H1 (cell line): ENCODE measurements at regions not wholly inside any gene's neighbourhood (a gene's known extent, or its start where the extent isn't known, plus 50 kb on each side); places are given as distances from the start of the nearest gene placed in this dataset.

Experiments used
- CTCF ChIA-PET: fragments of 300-600 bp; sonication (Branson Sonifier 250); formaldehyde crosslinking; loops from one replicate; lab custom pipeline; 2021; ENCODE audit not compliant: partially characterized antibody; lab: Charles Lee
- POLR2A ChIA-PET: fragments of 300-600 bp; sonication (Branson Sonifier 250); formaldehyde crosslinking; loops from one replicate; lab custom pipeline; 2021; ENCODE audit warnings: inconsistent platforms; ENCODE audit not compliant: partially characterized antibody; lab: Charles Lee
- DNase-seq, 2 experiments: peaks; one replicate each; pipeline versions ENCODE4 v3.0.0 to v3.0.0-alpha.2; 2010 to 2022; ENCODE audit warnings: low spot score in 2 of 2, low read depth in 1 of 2, mixed read lengths in 1 of 2
- FAIRE-seq: peaks from 2 replicates; lab custom pipeline; 2011; peaks lifted over from hg19 to GRCh38; lab: Jason Lieb, UNC
- H2AFZ ChIP-seq: 2 replicates; pipeline ENCODE4 v1.8.1; 2012; ENCODE audit warnings: low read length, inconsistent platforms
- H2AK5ac ChIP-seq: 2 replicates; pipeline ENCODE4 v1.6.1; 2013; ENCODE audit warnings: low read depth, low read length
- H2BK120ac ChIP-seq: replicated peaks from 2 replicates; pipeline ENCODE3; 2013; ENCODE audit warnings: low read depth, low read length, inconsistent platforms
- H2BK12ac ChIP-seq: 2 replicates; pipeline ENCODE4 v1.6.1; 2013; ENCODE audit warnings: low read depth, low read length
- H2BK15ac ChIP-seq: 2 replicates; pipeline ENCODE4 v1.6.1; 2013; ENCODE audit warnings: low read length
- H2BK20ac ChIP-seq: 2 replicates; pipeline ENCODE4 v1.6.1; 2013; ENCODE audit warnings: low read length
- H2BK5ac ChIP-seq: 2 replicates; pipeline ENCODE4 v1.6.1; 2013; ENCODE audit warnings: low read depth, low read length
- H3K14ac ChIP-seq: 2 replicates; pipeline ENCODE4 v1.6.1; 2013; ENCODE audit warnings: inconsistent platforms; ENCODE audit not compliant: insufficient read length
- H3K18ac ChIP-seq: 2 replicates; pipeline ENCODE4 v1.6.1; 2013; ENCODE audit warnings: low read length; ENCODE audit errors: extremely low read depth
- H3K23ac ChIP-seq: 2 replicates; pipeline ENCODE4 v1.6.1; 2013; ENCODE audit warnings: inconsistent platforms; ENCODE audit not compliant: insufficient read length
- H3K23me2 ChIP-seq: 2 replicates; pipeline ENCODE4 v1.6.1; 2013; ENCODE audit warnings: low read depth, low read length
- H3K27ac ChIP-seq: 2 replicates; pipeline ENCODE4 v1.6.1; 2011; ENCODE audit warnings: low read depth, low read length, inconsistent platforms
- H3K27me3 ChIP-seq, 4 experiments: replicated peaks in 1 of 4; 1 replicate in 1 of 4; 2 replicates in 3 of 4; pipeline versions ENCODE4 v1.6.1 to v1.8.1; 2011 to 2013; ENCODE audit warnings: low read length in 3 of 4, mild to moderate bottlenecking in 3 of 4, inconsistent platforms in 2 of 4, mixed read lengths in 2 of 4, moderate library complexity in 1 of 4; ENCODE audit not compliant: control insufficient read depth in 3 of 4, insufficient read depth in 3 of 4; ENCODE audit errors: extremely low read depth in 1 of 4
- H3K36me3 ChIP-seq, 4 experiments: 2 replicates each; pipeline versions ENCODE4 v1.6.1 to v1.8.1; 2011 to 2013; ENCODE audit warnings: mild to moderate bottlenecking in 4 of 4, low read length in 3 of 4, moderate library complexity in 2 of 4, control low read depth in 1 of 4, inconsistent platforms in 1 of 4; ENCODE audit not compliant: insufficient read depth in 4 of 4, control insufficient read depth in 2 of 4
- H3K4ac ChIP-seq: replicated peaks from 2 replicates; pipeline ENCODE3; 2013; ENCODE audit warnings: low read length, low read depth, mixed read lengths, inconsistent platforms; ENCODE audit not compliant: insufficient read length
- H3K4me1 ChIP-seq, 4 experiments: replicated peaks in 1 of 4; 1 replicate in 1 of 4; 2 replicates in 3 of 4; pipeline versions ENCODE4 v1.6.1 to v1.8.1; 2011 to 2013; ENCODE audit warnings: low read length in 3 of 4, inconsistent platforms in 2 of 4, mixed read lengths in 1 of 4; ENCODE audit not compliant: insufficient read depth in 4 of 4, control insufficient read depth in 3 of 4
- H3K4me2 ChIP-seq, 2 experiments: 2 replicates each; pipeline versions ENCODE4 v1.6.1 to v1.8.1; 2011 to 2013; ENCODE audit warnings: low read depth in 2 of 2, low read length in 2 of 2, control low read depth in 1 of 2, inconsistent platforms in 1 of 2, mild to moderate bottlenecking in 1 of 2; ENCODE audit not compliant: insufficient read depth in 1 of 2
- H3K4me3 ChIP-seq, 4 experiments: fragments of 200-600, 300-600 bp in 1 of 4; sonication (generic), shearing (Covaris generic), sonication (Bioruptor Twin) in 1 of 4; 2 replicates each; pipeline versions ENCODE4 v1.5.1 to v1.8.1; 2011 to 2016; ENCODE audit warnings: low read length in 4 of 4, low read depth in 3 of 4, control low read depth in 2 of 4, inconsistent platforms in 2 of 4, mild to moderate bottlenecking in 2 of 4, mixed read lengths in 1 of 4, moderate library complexity in 1 of 4; ENCODE audit not compliant: insufficient read depth in 2 of 4; ENCODE audit errors: extremely low read depth in 1 of 4
- H3K56ac ChIP-seq: replicated peaks from 2 replicates; pipeline ENCODE3; 2013; ENCODE audit warnings: low read depth, mild to moderate bottlenecking, mixed read lengths, low read length, inconsistent platforms; ENCODE audit not compliant: insufficient read length
- H3K79me1 ChIP-seq: 2 replicates; pipeline ENCODE4 v1.6.1; 2013; ENCODE audit warnings: low read depth, low read length, control low read depth
- H3K79me2 ChIP-seq, 2 experiments: 2 replicates each; pipeline versions ENCODE4 v1.6.1 to v1.8.1; 2012 to 2013; ENCODE audit warnings: low read length in 2 of 2, mild to moderate bottlenecking in 2 of 2, inconsistent platforms in 1 of 2; ENCODE audit not compliant: insufficient read depth in 2 of 2, control insufficient read depth in 1 of 2
- H3K9ac ChIP-seq, 4 experiments: replicated peaks in 1 of 4; 1 replicate in 1 of 4; 2 replicates in 3 of 4; pipeline versions ENCODE4 v1.6.1 to v1.8.1; 2011 to 2013; ENCODE audit warnings: low read depth in 3 of 4, low read length in 3 of 4, control low read depth in 2 of 4, mild to moderate bottlenecking in 2 of 4, moderate library complexity in 2 of 4, inconsistent platforms in 1 of 4; ENCODE audit errors: extremely low read depth in 1 of 4
- H3K9me3 ChIP-seq, 2 experiments: 2 replicates each; pipeline versions ENCODE4 v1.6.1 to v1.8.1; 2012 to 2013; ENCODE audit warnings: mild to moderate bottlenecking in 2 of 2, moderate library complexity in 2 of 2, control low read depth in 1 of 2, inconsistent platforms in 1 of 2, low read depth in 1 of 2, low read length in 1 of 2, mixed read lengths in 1 of 2; ENCODE audit not compliant: insufficient read depth in 2 of 2
- H4K20me1 ChIP-seq, 2 experiments: replicated peaks in 1 of 2; 2 replicates each; pipeline versions ENCODE3 to v1.8.1; 2011 to 2013; ENCODE audit warnings: inconsistent platforms in 2 of 2, low read length in 2 of 2, mild to moderate bottlenecking in 1 of 2; ENCODE audit not compliant: insufficient read depth in 2 of 2, control insufficient read depth in 1 of 2
- H4K5ac ChIP-seq: 2 replicates; pipeline ENCODE4 v1.6.1; 2013; ENCODE audit warnings: low read length, low read depth, mixed read lengths, inconsistent platforms; ENCODE audit not compliant: insufficient read length
- H4K8ac ChIP-seq: 2 replicates; pipeline ENCODE4 v1.8.0; 2013; ENCODE audit warnings: mild to moderate bottlenecking, moderate library complexity, low read length, inconsistent platforms; ENCODE audit not compliant: insufficient read depth; ENCODE audit errors: extremely low read depth
- H4K91ac ChIP-seq: replicated peaks from 2 replicates; pipeline ENCODE3; 2013; ENCODE audit warnings: low read length, mixed read lengths, inconsistent platforms; ENCODE audit not compliant: insufficient read length
- BRCA1 ChIP-seq: IDR thresholded peaks from 2 replicates; pipeline ENCODE4 v1.6.1; 2012; ENCODE audit warnings: low read depth, low read length, improper control_type of control experiment
- CBX8 ChIP-seq: fragments of 300-800, 300-1000 bp; sonication (generic); IDR thresholded peaks from 2 replicates; pipeline ENCODE4 v1.7.1; 2016; ENCODE audit warnings: low read depth, low read length, borderline replicate concordance
- CREB1 ChIP-seq: IDR thresholded peaks from 2 replicates; pipeline ENCODE4 v1.6.1; 2012; ENCODE audit warnings: inconsistent platforms
- GTF2F1 ChIP-seq: IDR thresholded peaks from 2 replicates; pipeline ENCODE4 v1.6.1; 2012; ENCODE audit warnings: low read depth, low read length, improper control_type of control experiment, borderline replicate concordance
- JUND ChIP-seq: IDR thresholded peaks from 2 replicates; pipeline ENCODE4 v1.6.1; 2011; ENCODE audit warnings: mild to moderate bottlenecking, improper control_type of control experiment, low read length
- KDM4A ChIP-seq: IDR thresholded peaks from one replicate; pipeline ENCODE4 v1.7.1; 2012; ENCODE audit warnings: low read depth, mild to moderate bottlenecking, moderate library complexity, low read length, inconsistent platforms; ENCODE audit not compliant: severe bottlenecking
- MAFK ChIP-seq: IDR thresholded peaks from 2 replicates; pipeline ENCODE4 v1.6.1; 2012; ENCODE audit warnings: low read depth, mild to moderate bottlenecking, improper control_type of control experiment, low read length
- RAD21 ChIP-seq, 2 experiments: IDR thresholded peaks in 1 of 2; conservative IDR thresholded peaks in 1 of 2; 2 replicates each; pipeline ENCODE4 v1.6.1; 2011; ENCODE audit warnings: low read depth in 2 of 2, low read length in 2 of 2, improper control_type of control experiment in 1 of 2, inconsistent platforms in 1 of 2, mild to moderate bottlenecking in 1 of 2, moderate library complexity in 1 of 2
- RFX5 ChIP-seq: IDR thresholded peaks from 2 replicates; pipeline ENCODE4 v1.6.1; 2011; ENCODE audit warnings: low read depth, low read length, improper control_type of control experiment, borderline replicate concordance
- SP4 ChIP-seq: IDR thresholded peaks from 2 replicates; pipeline ENCODE4 v1.6.1; 2012; ENCODE audit warnings: low read length, inconsistent platforms
- TAF1 ChIP-seq: IDR thresholded peaks from 2 replicates; pipeline ENCODE4 v1.6.1; 2011; ENCODE audit warnings: mild to moderate bottlenecking, low read depth, low read length
- WGBS, 2 experiments: shearing (Covaris generic) in 1 of 2; methylation state at CpG; one replicate each; pipeline versions ENCODE4 v1.1.6 to v1.1.7; 2013 to 2015; ENCODE audit warnings: low lambda C conversion rate in 2 of 2, mixed read lengths in 2 of 2, inconsistent platforms in 1 of 2, low coverage in 1 of 2, missing lambda C conversion rate in 1 of 2; ENCODE audit not compliant: insufficient replicate concordance in 2 of 2, insufficient coverage in 1 of 2, insufficient read length in 1 of 2; ENCODE audit errors: extremely low coverage in 1 of 2, missing lambda C conversion rate in 1 of 2; 5-methylcytosine and 5-hydroxymethylcytosine counted together
- TF ChIP-seq, protein P1 (sequence below), 3 experiments: IDR thresholded peaks; 1 replicate in 2 of 3; 2 replicates in 1 of 3; pipeline versions ENCODE4 v1.5.1 to v1.6.1; 2011; ENCODE audit warnings: low read length in 3 of 3, mild to moderate bottlenecking in 3 of 3, inconsistent platforms in 2 of 3, low read depth in 1 of 3, moderate library complexity in 1 of 3; ENCODE audit not compliant: insufficient read depth in 1 of 3; ENCODE audit errors: control extremely low read depth in 1 of 3
- TF ChIP-seq, protein P2 (sequence below): IDR thresholded peaks from 2 replicates; pipeline ENCODE4 v1.6.1; 2012; ENCODE audit warnings: inconsistent platforms

DNA sequence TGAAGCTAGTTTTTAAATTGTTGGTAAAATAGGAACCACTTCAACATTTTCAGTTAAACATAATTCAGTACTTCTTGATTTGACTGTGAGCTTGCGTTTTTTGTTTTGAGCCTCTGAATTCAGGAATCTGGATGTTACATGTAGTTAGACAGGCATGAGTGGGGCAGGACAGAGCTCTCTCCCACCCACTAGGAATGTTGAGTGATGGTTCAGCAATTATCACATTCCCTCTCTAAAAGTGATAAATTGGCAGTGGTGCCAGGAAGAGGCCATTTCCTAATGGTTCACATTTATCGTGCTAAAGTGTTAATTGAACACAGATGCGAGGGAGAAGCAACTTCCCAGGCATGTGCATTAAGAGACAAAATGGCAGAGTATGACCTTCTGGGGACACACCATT is 465.5 kb upstream of the HTR1E start:
- Histone ChIP-seq H2AFZ (no peak overlapping the region), H2BK120ac (no peak overlapping the region), H2BK20ac (no peak overlapping the region), H2AK5ac (no peak overlapping the region), H3K27ac (no peak overlapping the region), H4K20me1 (no peaks in the 10 kb centered on the region), H3K4ac (no peak overlapping the region), H3K18ac (no peak overlapping the region), H3K23me2 (no peaks in the 10 kb centered on the region), H3K56ac (no peak overlapping the region), H2BK12ac (no peak overlapping the region), H3K4me3 (no peak overlapping the region), H3K79me2 (no peaks in the 10 kb centered on the region), H4K8ac (no peak overlapping the region), H2BK5ac (no peak overlapping the region), H3K9me3 (0 out of 4 replicates have a peak, but pooled peaks cover 2% of the 10 kb centered on the region in 2 experiments), H2BK15ac (no peak overlapping the region), H3K9ac (no peak overlapping the region), H3K27me3 (no peaks in the 10 kb centered on the region), H3K23ac (no peak overlapping the region), H3K79me1 (no peaks in the 10 kb centered on the region), H3K14ac (no peak overlapping the region), H4K5ac (no peak overlapping the region), H4K91ac (no peak overlapping the region), H3K4me2 (no peak overlapping the region), H3K4me1 (no peaks in the 10 kb centered on the region), H3K36me3 (no peaks in the 10 kb centered on the region)
- WGBS, 2 experiments: 96% methylated on average over 3 of the region's 3 CpGs; no CpG with 5 or more reads in 1 of the 2 experiments
- FAIRE-seq (no peak), DNase-seq (no peak)
- ChIA-PET CTCF (interaction anchor here (0.6 to 1.1 kb wide), 2 partner anchors 113 to 303 kb away, joined by 3 read pairs; no protein-coding TSS in a partner anchor), POLR2A (no interaction called here)
- TF ChIP-seq CREB1: no peak
- TF ChIP-seq GTF2F1: no peak
- no peak for TF ChIP-seq CBX8
- TF ChIP-seq KDM4A: no peak
- no peak for TF ChIP-seq RFX5
- TF ChIP-seq BRCA1: no peak
- no peak for TF ChIP-seq JUND
- TF ChIP-seq, protein P1, sequence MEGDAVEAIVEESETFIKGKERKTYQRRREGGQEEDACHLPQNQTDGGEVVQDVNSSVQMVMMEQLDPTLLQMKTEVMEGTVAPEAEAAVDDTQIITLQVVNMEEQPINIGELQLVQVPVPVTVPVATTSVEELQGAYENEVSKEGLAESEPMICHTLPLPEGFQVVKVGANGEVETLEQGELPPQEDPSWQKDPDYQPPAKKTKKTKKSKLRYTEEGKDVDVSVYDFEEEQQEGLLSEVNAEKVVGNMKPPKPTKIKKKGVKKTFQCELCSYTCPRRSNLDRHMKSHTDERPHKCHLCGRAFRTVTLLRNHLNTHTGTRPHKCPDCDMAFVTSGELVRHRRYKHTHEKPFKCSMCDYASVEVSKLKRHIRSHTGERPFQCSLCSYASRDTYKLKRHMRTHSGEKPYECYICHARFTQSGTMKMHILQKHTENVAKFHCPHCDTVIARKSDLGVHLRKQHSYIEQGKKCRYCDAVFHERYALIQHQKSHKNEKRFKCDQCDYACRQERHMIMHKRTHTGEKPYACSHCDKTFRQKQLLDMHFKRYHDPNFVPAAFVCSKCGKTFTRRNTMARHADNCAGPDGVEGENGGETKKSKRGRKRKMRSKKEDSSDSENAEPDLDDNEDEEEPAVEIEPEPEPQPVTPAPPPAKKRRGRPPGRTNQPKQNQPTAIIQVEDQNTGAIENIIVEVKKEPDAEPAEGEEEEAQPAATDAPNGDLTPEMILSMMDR (IDR thresholded peaks at IDR 0.05; ENCODE audit: control extremely low read depth in 1 of 3, insufficient read depth in 1 of 3, low read depth in 1 of 3, low read length in 3 of 3): no peak
- no peak for TF ChIP-seq MAFK
- TF ChIP-seq, protein P2, sequence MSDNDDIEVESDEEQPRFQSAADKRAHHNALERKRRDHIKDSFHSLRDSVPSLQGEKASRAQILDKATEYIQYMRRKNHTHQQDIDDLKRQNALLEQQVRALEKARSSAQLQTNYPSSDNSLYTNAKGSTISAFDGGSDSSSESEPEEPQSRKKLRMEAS: no peak
- no peak for TF ChIP-seq SP4
- no peak for TF ChIP-seq TAF1
- no peak for TF ChIP-seq RAD21 (IDR thresholded peaks at IDR 0.05 in 1 of 2, conservative IDR thresholded peaks at IDR 0.05 in 1 of 2; ENCODE audit: low read depth in 2 of 2, low read length in 2 of 2)
